ENCODE measurements at regions not wholly inside any gene's neighbourhood (a gene's known extent, or its start where the extent isn't known, plus 50 kb on each side); places are given as distances from the start of the nearest gene placed in this dataset.

- H3K27me3 ChIP-seq (ENCODE audit: low read depth, low read length), result no peaks in the 10 kb centered on the region
- H3K4me3 ChIP-seq (ENCODE audit: low read depth in 1 of 2, low read length in 2 of 2), result no peak overlapping the region
- no peaks in the 10 kb centered on the region for H3K9me3 ChIP-seq (ENCODE audit: control insufficient read depth in 1 of 2, low read length in 2 of 2)
- H3K4me1 ChIP-seq (ENCODE audit: control insufficient read depth in 1 of 2, insufficient read depth in 2 of 2, low read length in 2 of 2), result no peaks in the 10 kb centered on the region
- no peaks in the 10 kb centered on the region for H3K36me3 ChIP-seq (ENCODE audit: control insufficient read depth in 1 of 2, insufficient read depth in 2 of 2, low read length in 2 of 2)
- no peak overlapping the region for H3K27ac ChIP-seq (ENCODE audit: low read length)
Measured at GRCh38 chr3:72135636-72136035, 350.7 kb upstream of the PROK2 start.

GRCh38 chr3:72134989-72135451 is 350.1 kb upstream of the PROK2 start:
- Histone ChIP-seq H3K27me3 (ENCODE audit: low read depth, low read length) (no peaks in the 10 kb centered on the region), H3K27ac (ENCODE audit: low read length) (no peak overlapping the region), H3K9me3 (ENCODE audit: control insufficient read depth in 1 of 2, low read length in 2 of 2) (no peaks in the 10 kb centered on the region), H3K36me3 (ENCODE audit: control insufficient read depth in 1 of 2, insufficient read depth in 2 of 2, low read length in 2 of 2) (no peaks in the 10 kb centered on the region), H3K4me3 (ENCODE audit: low read depth in 1 of 2, low read length in 2 of 2) (no peak overlapping the region), H3K4me1 (ENCODE audit: control insufficient read depth in 1 of 2, insufficient read depth in 2 of 2, low read length in 2 of 2) (no peaks in the 10 kb centered on the region)

- H3K27ac ChIP-seq (ENCODE audit: low read length), result no peak overlapping the region
- no peaks in the 10 kb centered on the region for H3K27me3 ChIP-seq (ENCODE audit: low read depth, low read length)
- no peaks in the 10 kb centered on the region for H3K9me3 ChIP-seq (ENCODE audit: control insufficient read depth in 1 of 2, low read length in 2 of 2)
- H3K4me3 ChIP-seq (ENCODE audit: low read depth in 1 of 2, low read length in 2 of 2), result no peak overlapping the region
- no peaks in the 10 kb centered on the region for H3K36me3 ChIP-seq (ENCODE audit: control insufficient read depth in 1 of 2, insufficient read depth in 2 of 2, low read length in 2 of 2)
- H3K4me1 ChIP-seq (ENCODE audit: control insufficient read depth in 1 of 2, insufficient read depth in 2 of 2, low read length in 2 of 2), result no peaks in the 10 kb centered on the region
Measured at GRCh38 chr3:72133329-72134011, 348.5 kb upstream of the PROK2 start.

- H3K4me3 ChIP-seq (ENCODE audit: low read depth in 1 of 2, low read length in 2 of 2), result no peak overlapping the region
- H3K4me1 ChIP-seq (ENCODE audit: control insufficient read depth in 1 of 2, insufficient read depth in 2 of 2, low read length in 2 of 2), result no peaks in the 10 kb centered on the region
- H3K27ac ChIP-seq (ENCODE audit: low read length), result no peak overlapping the region
- H3K36me3 ChIP-seq (ENCODE audit: control insufficient read depth in 1 of 2, insufficient read depth in 2 of 2, low read length in 2 of 2), result no peaks in the 10 kb centered on the region
- H3K27me3 ChIP-seq (ENCODE audit: low read depth, low read length), result no peaks in the 10 kb centered on the region
- H3K9me3 ChIP-seq (ENCODE audit: control insufficient read depth in 1 of 2, low read length in 2 of 2), result no peaks in the 10 kb centered on the region
Measured at GRCh38 chr3:72131899-72132298, 347.0 kb upstream of the PROK2 start.

- Histone ChIP-seq H3K4me3 (ENCODE audit: low read depth in 1 of 2, low read length in 2 of 2) (no peak overlapping the region), H3K4me1 (ENCODE audit: control insufficient read depth in 1 of 2, insufficient read depth in 2 of 2, low read length in 2 of 2) (no peaks in the 10 kb centered on the region), H3K36me3 (ENCODE audit: control insufficient read depth in 1 of 2, insufficient read depth in 2 of 2, low read length in 2 of 2) (no peaks in the 10 kb centered on the region), H3K27ac (ENCODE audit: low read length) (no peak overlapping the region), H3K9me3 (ENCODE audit: control insufficient read depth in 1 of 2, low read length in 2 of 2) (no peaks in the 10 kb centered on the region), H3K27me3 (ENCODE audit: low read depth, low read length) (no peaks in the 10 kb centered on the region)
Measured at GRCh38 chr3:72130565-72130964, 345.6 kb upstream of the PROK2 start.

GRCh38 chr3:72129501-72130094 is 344.6 kb upstream of the PROK2 start:
- H3K36me3 ChIP-seq (ENCODE audit: control insufficient read depth in 1 of 2, insufficient read depth in 2 of 2, low read length in 2 of 2), result no peaks in the 10 kb centered on the region
- no peaks in the 10 kb centered on the region for H3K9me3 ChIP-seq (ENCODE audit: control insufficient read depth in 1 of 2, low read length in 2 of 2)
- no peak overlapping the region for H3K4me3 ChIP-seq (ENCODE audit: low read depth in 1 of 2, low read length in 2 of 2)
- H3K27me3 ChIP-seq (ENCODE audit: low read depth, low read length), result no peaks in the 10 kb centered on the region
- H3K4me1 ChIP-seq (ENCODE audit: control insufficient read depth in 1 of 2, insufficient read depth in 2 of 2, low read length in 2 of 2), result no peaks in the 10 kb centered on the region
- no peak overlapping the region for H3K27ac ChIP-seq (ENCODE audit: low read length)

- H3K27me3 ChIP-seq (ENCODE audit: low read depth, low read length), result no peaks in the 10 kb centered on the region
- H3K9me3 ChIP-seq (ENCODE audit: control insufficient read depth in 1 of 2, low read length in 2 of 2), result no peaks in the 10 kb centered on the region
- no peak overlapping the region for H3K4me3 ChIP-seq (ENCODE audit: low read depth in 1 of 2, low read length in 2 of 2)
- H3K4me1 ChIP-seq (ENCODE audit: control insufficient read depth in 1 of 2, insufficient read depth in 2 of 2, low read length in 2 of 2), result no peaks in the 10 kb centered on the region
- H3K27ac ChIP-seq (ENCODE audit: low read length), result no peak overlapping the region
- no peaks in the 10 kb centered on the region for H3K36me3 ChIP-seq (ENCODE audit: control insufficient read depth in 1 of 2, insufficient read depth in 2 of 2, low read length in 2 of 2)
Measured at GRCh38 chr3:72128921-72129320, 344.0 kb upstream of the PROK2 start.

GRCh38 chr3:72127844-72128243 is 342.9 kb upstream of the PROK2 start:
- Histone ChIP-seq H3K27me3 (ENCODE audit: low read depth, low read length) (no peaks in the 10 kb centered on the region), H3K27ac (ENCODE audit: low read length) (no peak overlapping the region), H3K36me3 (ENCODE audit: control insufficient read depth in 1 of 2, insufficient read depth in 2 of 2, low read length in 2 of 2) (no peaks in the 10 kb centered on the region), H3K9me3 (ENCODE audit: control insufficient read depth in 1 of 2, low read length in 2 of 2) (no peaks in the 10 kb centered on the region), H3K4me1 (ENCODE audit: control insufficient read depth in 1 of 2, insufficient read depth in 2 of 2, low read length in 2 of 2) (no peaks in the 10 kb centered on the region), H3K4me3 (ENCODE audit: low read depth in 1 of 2, low read length in 2 of 2) (no peak overlapping the region)

GRCh38 chr3:72127224-72127612 is 342.3 kb upstream of the PROK2 start:
- Histone ChIP-seq H3K27me3 (ENCODE audit: low read depth, low read length) (no peaks in the 10 kb centered on the region), H3K4me1 (ENCODE audit: control insufficient read depth in 1 of 2, insufficient read depth in 2 of 2, low read length in 2 of 2) (no peaks in the 10 kb centered on the region), H3K36me3 (ENCODE audit: control insufficient read depth in 1 of 2, insufficient read depth in 2 of 2, low read length in 2 of 2) (no peaks in the 10 kb centered on the region), H3K4me3 (ENCODE audit: low read depth in 1 of 2, low read length in 2 of 2) (no peak overlapping the region), H3K27ac (ENCODE audit: low read length) (no peak overlapping the region), H3K9me3 (ENCODE audit: control insufficient read depth in 1 of 2, low read length in 2 of 2) (no peaks in the 10 kb centered on the region)

- Histone ChIP-seq H3K27ac (ENCODE audit: low read length) (no peak overlapping the region), H3K27me3 (ENCODE audit: low read depth, low read length) (no peaks in the 10 kb centered on the region), H3K4me3 (ENCODE audit: low read depth in 1 of 2, low read length in 2 of 2) (no peak overlapping the region), H3K36me3 (ENCODE audit: control insufficient read depth in 1 of 2, insufficient read depth in 2 of 2, low read length in 2 of 2) (no peaks in the 10 kb centered on the region), H3K4me1 (ENCODE audit: control insufficient read depth in 1 of 2, insufficient read depth in 2 of 2, low read length in 2 of 2) (no peaks in the 10 kb centered on the region), H3K9me3 (ENCODE audit: control insufficient read depth in 1 of 2, low read length in 2 of 2) (no peaks in the 10 kb centered on the region)
Measured at GRCh38 chr3:72126441-72127223, 341.7 kb upstream of the PROK2 start.

GRCh38 chr3:72123908-72124441 is 339.0 kb upstream of the PROK2 start:
- no peak overlapping the region for H3K27ac ChIP-seq (ENCODE audit: low read length)
- H3K4me3 ChIP-seq (ENCODE audit: low read depth in 1 of 2, low read length in 2 of 2), result no peak overlapping the region
- no peaks in the 10 kb centered on the region for H3K36me3 ChIP-seq (ENCODE audit: control insufficient read depth in 1 of 2, insufficient read depth in 2 of 2, low read length in 2 of 2)
- no peaks in the 10 kb centered on the region for H3K27me3 ChIP-seq (ENCODE audit: low read depth, low read length)
- H3K4me1 ChIP-seq (ENCODE audit: control insufficient read depth in 1 of 2, insufficient read depth in 2 of 2, low read length in 2 of 2), result no peaks in the 10 kb centered on the region
- no peaks in the 10 kb centered on the region for H3K9me3 ChIP-seq (ENCODE audit: control insufficient read depth in 1 of 2, low read length in 2 of 2)
